A549 (cell line): ENCODE measurements at regions not wholly inside any gene's neighbourhood (a gene's known extent, or its start where the extent isn't known, plus 50 kb on each side); places are given as distances from the start of the nearest gene placed in this dataset.

ENCODE experiments used
- CEBPB ChIP-seq, 2 experiments: fragments of >200 bp in 1 of 2; sonication (Bioruptor Twin) in 1 of 2; formaldehyde crosslinking in 1 of 2; IDR thresholded peaks; 2 replicates each; pipeline ENCODE4 v1.6.1; 2012 to 2016
- CHD4 ChIP-seq: fragments of 200-600 bp; sonication (generic); IDR thresholded peaks from 2 replicates; pipeline ENCODE4 v1.6.1; 2016; ENCODE audit warnings: antibody characterized with exemption, mild to moderate bottlenecking, borderline replicate concordance
- EHMT2 ChIP-seq: fragments of 200-600 bp; sonication (generic); IDR thresholded peaks from 2 replicates; pipeline ENCODE4 v1.6.1; 2016; ENCODE audit warnings: antibody characterized with exemption, low read depth, mild to moderate bottlenecking, moderate library complexity
- POLR2A ChIP-seq: IDR thresholded peaks from 2 replicates; pipeline ENCODE4 v1.6.1; 2012; ENCODE audit warnings: mild to moderate bottlenecking, low read length
- POLR2AphosphoS2 ChIP-seq: conservative IDR thresholded peaks from 2 replicates; pipeline ENCODE4 v1.6.1; 2012; ENCODE audit warnings: low read length, improper control_type of control experiment, inconsistent platforms
- RAD21 ChIP-seq, 2 experiments: fragments of >200 bp in 1 of 2; sonication (Bioruptor Twin) in 1 of 2; formaldehyde crosslinking in 1 of 2; IDR thresholded peaks in 1 of 2; conservative IDR thresholded peaks in 1 of 2; 2 replicates in 1 of 2; 3 replicates in 1 of 2; pipeline ENCODE4 v1.6.1; 2012 to 2018; ENCODE audit warnings: inconsistent platforms in 1 of 2
- SMC3 ChIP-seq: fragments of >200 bp; sonication (Bioruptor Twin); formaldehyde crosslinking; IDR thresholded peaks from 3 replicates; pipeline ENCODE4 v1.6.1; 2018; ENCODE audit warnings: inconsistent platforms
- TF ChIP-seq, protein P1 (sequence below): fragments of >200 bp; sonication (Bioruptor Twin); formaldehyde crosslinking; IDR thresholded peaks from 3 replicates; pipeline ENCODE4 v1.5.1; 2016
- TF ChIP-seq, protein P2 (sequence below): fragments of 250-450 bp; sonication (Bioruptor Pico); IDR thresholded peaks from 2 replicates; pipeline ENCODE4 v1.5.0; 2021; ENCODE audit warnings: mild to moderate bottlenecking, moderate library complexity, borderline replicate concordance
- TF ChIP-seq, protein P3 (sequence below): IDR thresholded peaks from 2 replicates; pipeline ENCODE4 v1.6.1; 2012
- TF ChIP-seq, protein P4 (sequence below): IDR thresholded peaks from 2 replicates; pipeline ENCODE4 v1.6.1; 2012
- TF ChIP-seq, protein P5 (sequence below): fragments of 150-350 bp; IDR thresholded peaks from 2 replicates; pipeline ENCODE4 v1.6.1; 2014; ENCODE audit warnings: low read depth, mild to moderate bottlenecking, low read length
- TF ChIP-seq, protein P6 (sequence below): fragments of 450-650 bp; IDR thresholded peaks from 2 replicates; pipeline ENCODE4 v1.6.1; 2014; ENCODE audit warnings: antibody characterized with exemption

DNA sequence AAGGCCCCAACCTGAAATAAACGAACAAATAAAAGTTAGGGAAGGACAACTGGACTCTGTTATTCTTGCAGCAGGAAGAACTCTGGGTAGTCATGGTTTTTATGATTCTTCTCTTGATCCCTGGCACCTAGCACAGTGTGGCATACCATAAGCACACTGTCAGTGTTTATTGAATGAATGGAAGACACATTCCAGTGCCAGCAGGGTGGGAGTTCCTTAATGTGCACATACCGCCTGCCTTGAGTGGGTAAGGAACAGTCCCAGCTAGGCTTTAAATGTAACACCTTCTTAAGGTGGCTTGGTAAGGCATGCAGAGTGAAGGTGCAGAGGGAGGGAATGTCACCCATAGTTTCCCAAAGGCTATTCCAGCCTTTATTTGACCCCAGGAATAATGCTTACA lies 162.9 kb upstream of the CEP162 start:
- TF ChIP-seq, protein P1, sequence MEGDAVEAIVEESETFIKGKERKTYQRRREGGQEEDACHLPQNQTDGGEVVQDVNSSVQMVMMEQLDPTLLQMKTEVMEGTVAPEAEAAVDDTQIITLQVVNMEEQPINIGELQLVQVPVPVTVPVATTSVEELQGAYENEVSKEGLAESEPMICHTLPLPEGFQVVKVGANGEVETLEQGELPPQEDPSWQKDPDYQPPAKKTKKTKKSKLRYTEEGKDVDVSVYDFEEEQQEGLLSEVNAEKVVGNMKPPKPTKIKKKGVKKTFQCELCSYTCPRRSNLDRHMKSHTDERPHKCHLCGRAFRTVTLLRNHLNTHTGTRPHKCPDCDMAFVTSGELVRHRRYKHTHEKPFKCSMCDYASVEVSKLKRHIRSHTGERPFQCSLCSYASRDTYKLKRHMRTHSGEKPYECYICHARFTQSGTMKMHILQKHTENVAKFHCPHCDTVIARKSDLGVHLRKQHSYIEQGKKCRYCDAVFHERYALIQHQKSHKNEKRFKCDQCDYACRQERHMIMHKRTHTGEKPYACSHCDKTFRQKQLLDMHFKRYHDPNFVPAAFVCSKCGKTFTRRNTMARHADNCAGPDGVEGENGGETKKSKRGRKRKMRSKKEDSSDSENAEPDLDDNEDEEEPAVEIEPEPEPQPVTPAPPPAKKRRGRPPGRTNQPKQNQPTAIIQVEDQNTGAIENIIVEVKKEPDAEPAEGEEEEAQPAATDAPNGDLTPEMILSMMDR: no peak
- TF ChIP-seq, protein P2, sequence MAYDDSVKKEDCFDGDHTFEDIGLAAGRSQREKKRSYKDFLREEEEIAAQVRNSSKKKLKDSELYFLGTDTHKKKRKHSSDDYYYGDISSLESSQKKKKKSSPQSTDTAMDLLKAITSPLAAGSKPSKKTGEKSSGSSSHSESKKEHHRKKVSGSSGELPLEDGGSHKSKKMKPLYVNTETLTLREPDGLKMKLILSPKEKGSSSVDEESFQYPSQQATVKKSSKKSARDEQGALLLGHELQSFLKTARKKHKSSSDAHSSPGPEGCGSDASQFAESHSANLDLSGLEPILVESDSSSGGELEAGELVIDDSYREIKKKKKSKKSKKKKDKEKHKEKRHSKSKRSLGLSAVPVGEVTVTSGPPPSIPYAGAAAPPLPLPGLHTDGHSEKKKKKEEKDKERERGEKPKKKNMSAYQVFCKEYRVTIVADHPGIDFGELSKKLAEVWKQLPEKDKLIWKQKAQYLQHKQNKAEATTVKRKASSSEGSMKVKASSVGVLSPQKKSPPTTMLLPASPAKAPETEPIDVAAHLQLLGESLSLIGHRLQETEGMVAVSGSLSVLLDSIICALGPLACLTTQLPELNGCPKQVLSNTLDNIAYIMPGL (CRISPR knock-in tag): no peak
- TF ChIP-seq EHMT2: no peak
- TF ChIP-seq, protein P3, sequence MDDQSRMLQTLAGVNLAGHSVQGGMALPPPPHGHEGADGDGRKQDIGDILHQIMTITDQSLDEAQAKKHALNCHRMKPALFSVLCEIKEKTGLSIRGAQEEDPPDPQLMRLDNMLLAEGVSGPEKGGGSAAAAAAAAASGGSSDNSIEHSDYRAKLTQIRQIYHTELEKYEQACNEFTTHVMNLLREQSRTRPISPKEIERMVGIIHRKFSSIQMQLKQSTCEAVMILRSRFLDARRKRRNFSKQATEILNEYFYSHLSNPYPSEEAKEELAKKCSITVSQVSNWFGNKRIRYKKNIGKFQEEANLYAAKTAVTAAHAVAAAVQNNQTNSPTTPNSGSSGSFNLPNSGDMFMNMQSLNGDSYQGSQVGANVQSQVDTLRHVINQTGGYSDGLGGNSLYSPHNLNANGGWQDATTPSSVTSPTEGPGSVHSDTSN: no peak
- no peak for TF ChIP-seq SMC3
- no peak for TF ChIP-seq RAD21 (conservative IDR thresholded peaks at IDR 0.05 in 1 of 2, IDR thresholded peaks at IDR 0.05 in 1 of 2)
- TF ChIP-seq, protein P4, sequence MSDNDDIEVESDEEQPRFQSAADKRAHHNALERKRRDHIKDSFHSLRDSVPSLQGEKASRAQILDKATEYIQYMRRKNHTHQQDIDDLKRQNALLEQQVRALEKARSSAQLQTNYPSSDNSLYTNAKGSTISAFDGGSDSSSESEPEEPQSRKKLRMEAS: no peak
- TF ChIP-seq POLR2AphosphoS2: no peak
- no peak for TF ChIP-seq POLR2A
- TF ChIP-seq, protein P5, sequence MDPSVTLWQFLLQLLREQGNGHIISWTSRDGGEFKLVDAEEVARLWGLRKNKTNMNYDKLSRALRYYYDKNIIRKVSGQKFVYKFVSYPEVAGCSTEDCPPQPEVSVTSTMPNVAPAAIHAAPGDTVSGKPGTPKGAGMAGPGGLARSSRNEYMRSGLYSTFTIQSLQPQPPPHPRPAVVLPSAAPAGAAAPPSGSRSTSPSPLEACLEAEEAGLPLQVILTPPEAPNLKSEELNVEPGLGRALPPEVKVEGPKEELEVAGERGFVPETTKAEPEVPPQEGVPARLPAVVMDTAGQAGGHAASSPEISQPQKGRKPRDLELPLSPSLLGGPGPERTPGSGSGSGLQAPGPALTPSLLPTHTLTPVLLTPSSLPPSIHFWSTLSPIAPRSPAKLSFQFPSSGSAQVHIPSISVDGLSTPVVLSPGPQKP: no peak
- no peak for TF ChIP-seq CEBPB (IDR thresholded peaks at IDR 0.05)
- TF ChIP-seq, protein P6, sequence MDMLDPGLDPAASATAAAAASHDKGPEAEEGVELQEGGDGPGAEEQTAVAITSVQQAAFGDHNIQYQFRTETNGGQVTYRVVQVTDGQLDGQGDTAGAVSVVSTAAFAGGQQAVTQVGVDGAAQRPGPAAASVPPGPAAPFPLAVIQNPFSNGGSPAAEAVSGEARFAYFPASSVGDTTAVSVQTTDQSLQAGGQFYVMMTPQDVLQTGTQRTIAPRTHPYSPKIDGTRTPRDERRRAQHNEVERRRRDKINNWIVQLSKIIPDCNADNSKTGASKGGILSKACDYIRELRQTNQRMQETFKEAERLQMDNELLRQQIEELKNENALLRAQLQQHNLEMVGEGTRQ: no peak
- no peak for TF ChIP-seq CHD4
